Right hindlimb (tissue), 1 donor: ENCODE measurements at regions not wholly inside any gene's neighbourhood (a gene's known extent, or its start where the extent isn't known, plus 50 kb on each side); places are given as distances from the start of the nearest gene placed in this dataset.
"Not testable (repeated sequence)": the region's sequence is repeated elsewhere in the genome, so short reads cannot be mapped to it uniquely, and the experiment has no call there.

Source experiments
- DNase-seq: peaks from one replicate; pipeline ENCODE4 v3.0.0-alpha.2; 2018

DNA sequence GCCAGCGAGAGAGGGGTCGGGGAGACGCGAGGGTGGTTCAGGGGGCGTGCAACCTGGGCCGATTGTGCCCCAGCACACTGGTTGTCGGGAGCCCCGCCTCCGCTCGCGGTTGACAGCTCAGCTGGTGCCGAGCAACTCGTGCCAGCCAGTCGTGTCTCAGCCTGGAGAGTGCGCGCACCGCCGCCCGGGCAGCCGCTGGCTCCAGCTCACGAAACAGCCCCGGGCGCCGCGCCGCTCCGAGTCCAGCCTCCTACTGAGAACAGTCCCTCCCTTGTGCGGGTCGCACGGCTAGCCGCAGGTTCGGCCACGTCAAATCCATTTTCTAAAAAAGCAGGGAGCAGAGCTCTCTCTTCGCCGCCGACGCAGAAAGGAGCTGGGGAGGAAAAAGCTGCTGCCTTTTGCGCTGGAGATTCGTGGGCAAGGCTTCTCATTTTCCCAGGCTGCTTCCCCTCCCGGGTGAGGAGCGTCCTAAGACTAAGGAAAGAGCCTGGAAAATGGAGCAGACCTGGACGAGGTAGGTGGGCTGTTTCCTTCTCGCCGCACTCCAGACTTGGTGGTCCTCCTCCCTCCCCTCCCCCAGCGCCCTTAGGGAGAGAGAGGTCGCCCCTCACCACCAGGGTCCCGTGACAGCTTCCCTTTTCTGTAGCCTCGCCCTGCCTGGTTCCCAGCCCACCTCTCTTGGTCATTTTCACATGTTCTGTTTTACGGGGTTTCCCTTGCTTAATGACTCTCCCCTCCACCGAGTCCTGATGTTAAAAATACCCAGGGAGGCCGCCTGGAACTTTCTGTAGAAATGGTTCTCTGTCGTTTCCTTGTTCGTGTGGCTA, 56.7 kb upstream of the SEC22B start:
- DNase-seq, result not testable (repeated sequence)

DNA sequence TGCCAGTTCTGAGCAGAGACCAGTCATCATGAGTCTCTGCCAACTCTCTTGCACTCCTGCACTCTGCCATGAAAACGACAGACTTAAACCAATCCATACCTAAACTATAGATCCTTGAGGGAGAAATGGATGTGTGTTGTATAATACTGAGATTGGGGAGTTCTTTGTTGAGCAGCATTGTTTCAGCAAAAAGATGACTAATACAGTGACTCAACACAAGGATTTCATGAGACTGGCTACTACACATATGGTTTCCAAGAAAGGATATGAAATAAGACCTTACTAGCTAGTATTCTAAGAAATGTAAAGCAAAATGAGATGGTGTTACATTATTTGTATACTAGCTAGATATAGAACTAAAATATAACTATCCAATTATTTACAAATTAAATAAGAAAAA, 53.5 kb upstream of the SEC22B start:
- DNase-seq, result not testable (repeated sequence)
